Panc1 (cell line): ENCODE measurements at regions not wholly inside any gene's neighbourhood (a gene's known extent, or its start where the extent isn't known, plus 50 kb on each side); places are given as distances from the start of the nearest gene placed in this dataset.

Experiments
- CTCF ChIP-seq: fragments of 450-650 bp; IDR thresholded peaks from 2 replicates; pipeline ENCODE4 v1.5.1; 2017; ENCODE audit warnings: mild to moderate bottlenecking
- POLR2AphosphoS5 ChIP-seq: IDR thresholded peaks from 2 replicates; pipeline ENCODE4 v1.6.1; 2012; ENCODE audit warnings: mild to moderate bottlenecking, low read depth, low read length, moderate library complexity
- REST ChIP-seq, 2 experiments: IDR thresholded peaks; 2 replicates each; pipeline ENCODE4 v1.6.1; 2011 to 2012; ENCODE audit warnings: low read depth in 2 of 2, control low read depth in 1 of 2, low read length in 1 of 2, mild to moderate bottlenecking in 1 of 2, moderate library complexity in 1 of 2; ENCODE audit not compliant: insufficient read depth in 1 of 2
- SIN3A ChIP-seq: IDR thresholded peaks from 2 replicates; pipeline ENCODE4 v1.6.1; 2012; ENCODE audit warnings: low read depth, mild to moderate bottlenecking, low read length, moderate library complexity, borderline replicate concordance; ENCODE audit not compliant: insufficient read depth
- TCF7L2 ChIP-seq: IDR thresholded peaks from 2 replicates; pipeline ENCODE4 v1.6.1; 2011; ENCODE audit warnings: mild to moderate bottlenecking, low read depth, low read length, inconsistent platforms

- TF ChIP-seq CTCF (no peak), SIN3A (no peak), POLR2AphosphoS5 (no peak), REST (IDR thresholded peaks at IDR 0.05; ENCODE audit: insufficient read depth in 1 of 2, low read depth in 2 of 2, low read length in 1 of 2) (no peak), TCF7L2 (no peak)
These were observed 1202.8 kb upstream of the TMEM132C start for GRCh38 chr12:127064207-127064606.
